ENCODE measurements at regions not wholly inside any gene's neighbourhood (a gene's known extent, or its start where the extent isn't known, plus 50 kb on each side); places are given as distances from the start of the nearest gene placed in this dataset.

GRCh38 chr7:46982928-46983327, 599.0 kb downstream of the TNS3 start:
- CTCF ChIA-PET = no interaction called here
- no peaks in the 10 kb centered on the region for H3K27me3 Mint-ChIP-seq (ENCODE audit: insufficient read depth, unreplicated experiment)
- no peaks in the 10 kb centered on the region for H3K9me3 Mint-ChIP-seq (ENCODE audit: unreplicated experiment)
- H3K27ac Mint-ChIP-seq (ENCODE audit: low read depth, unreplicated experiment) = no peak overlapping the region
- no peak for DNase-seq (ENCODE audit: unreplicated experiment)
- no peak for TF ChIP-seq CTCF (IDR thresholded peaks at IDR 0.05; ENCODE audit: unreplicated experiment)
- POLR2A ChIA-PET = no interaction called here
- BruUV-seq (replicated peaks) = no TSS peak
- H3K36me3 Mint-ChIP-seq (ENCODE audit: insufficient read depth, unreplicated experiment) = no peaks in the 10 kb centered on the region
- H3K4me1 Mint-ChIP-seq (ENCODE audit: insufficient read depth, unreplicated experiment) = no peaks in the 10 kb centered on the region
- intact Hi-C loops (cut with micrococcal nuclease) = no loop called here
- H3K4me3 Mint-ChIP-seq (ENCODE audit: unreplicated experiment) = no peak overlapping the region

GRCh38 chr7:46979439-46979838, 602.5 kb downstream of the TNS3 start:
- no peak for DNase-seq (ENCODE audit: unreplicated experiment)
- CTCF ChIA-PET = no interaction called here
- no peaks in the 10 kb centered on the region for H3K9me3 Mint-ChIP-seq (ENCODE audit: unreplicated experiment)
- BruUV-seq (replicated peaks) = no TSS peak
- H3K36me3 Mint-ChIP-seq (ENCODE audit: insufficient read depth, unreplicated experiment) = no peaks in the 10 kb centered on the region
- no peaks in the 10 kb centered on the region for H3K27me3 Mint-ChIP-seq (ENCODE audit: insufficient read depth, unreplicated experiment)
- TF ChIP-seq CTCF (IDR thresholded peaks at IDR 0.05; ENCODE audit: unreplicated experiment) = no peak
- intact Hi-C loops (cut with micrococcal nuclease) = no loop called here
- no peaks in the 10 kb centered on the region for H3K4me1 Mint-ChIP-seq (ENCODE audit: insufficient read depth, unreplicated experiment)
- POLR2A ChIA-PET = interaction anchor here (0.7 to 1.7 kb wide), 3 partner anchors 14 to 314 kb away, joined by 3 read pairs; no protein-coding TSS in a partner anchor
- H3K27ac Mint-ChIP-seq (ENCODE audit: low read depth, unreplicated experiment) = no peak overlapping the region
- no peak overlapping the region for H3K4me3 Mint-ChIP-seq (ENCODE audit: unreplicated experiment)

- Mint-ChIP-seq H3K27ac (ENCODE audit: low read depth, unreplicated experiment) (no peak overlapping the region), H3K4me3 (ENCODE audit: unreplicated experiment) (no peak overlapping the region), H3K4me1 (ENCODE audit: insufficient read depth, unreplicated experiment) (peaks cover 9% of the 10 kb centered on the region), H3K9me3 (ENCODE audit: unreplicated experiment) (no peaks in the 10 kb centered on the region), H3K27me3 (ENCODE audit: insufficient read depth, unreplicated experiment) (no peaks in the 10 kb centered on the region), H3K36me3 (ENCODE audit: insufficient read depth, unreplicated experiment) (no peaks in the 10 kb centered on the region)
- intact Hi-C loops (cut with micrococcal nuclease) = no loop called here
- CTCF ChIA-PET = interaction anchor here (0.6 kb wide), 1 partner anchor 23 kb away, joined by 7 read pairs; no protein-coding TSS in a partner anchor
- BruUV-seq (replicated peaks) = no TSS peak
- POLR2A ChIA-PET = interaction anchor here (0.9 kb wide), 1 partner anchor 54 kb away, joined by 4 read pairs; no protein-coding TSS in a partner anchor
- no peak for TF ChIP-seq CTCF (IDR thresholded peaks at IDR 0.05; ENCODE audit: unreplicated experiment)
- no peak for DNase-seq (ENCODE audit: unreplicated experiment)
These were observed 606.4 kb downstream of the TNS3 start for GRCh38 chr7:46975493-46975892.

GRCh38 chr7:46972205-46972604, 609.7 kb downstream of the TNS3 start:
- POLR2A ChIA-PET = interaction anchor here (0.6 to 1.2 kb wide), 4 partner anchors 11 to 62 kb away, joined by 3 to 4 read pairs (median 3); no protein-coding TSS in a partner anchor
- Mint-ChIP-seq H3K27ac (ENCODE audit: low read depth, unreplicated experiment) (peak overlapping the region; percentile 86), H3K4me3 (ENCODE audit: unreplicated experiment) (no peak overlapping the region), H3K4me1 (ENCODE audit: insufficient read depth, unreplicated experiment) (peaks cover 32% of the 10 kb centered on the region), H3K27me3 (ENCODE audit: insufficient read depth, unreplicated experiment) (no peaks in the 10 kb centered on the region), H3K36me3 (ENCODE audit: insufficient read depth, unreplicated experiment) (no peaks in the 10 kb centered on the region), H3K9me3 (ENCODE audit: unreplicated experiment) (no peaks in the 10 kb centered on the region)
- TF ChIP-seq CTCF (IDR thresholded peaks at IDR 0.05; ENCODE audit: unreplicated experiment) = no peak
- no TSS peak for BruUV-seq (replicated peaks)
- intact Hi-C loops (cut with micrococcal nuclease) = no loop called here
- peak; percentile 62 for DNase-seq (ENCODE audit: unreplicated experiment)
- CTCF ChIA-PET = interaction anchor here (0.6 kb wide), 2 partner anchors 49 to 1026 kb away, joined by 3 to 4 read pairs; no protein-coding TSS in a partner anchor
